Nephron progenitor cell (in vitro differentiated cells): ENCODE measurements at regions not wholly inside any gene's neighbourhood (a gene's known extent, or its start where the extent isn't known, plus 50 kb on each side); places are given as distances from the start of the nearest gene placed in this dataset.

Experiments
- DNase-seq: peaks from one replicate; pipeline ENCODE4 v3.0.0; 2021
- H3K27ac Mint-ChIP-seq: 2 replicates; pipeline ENCODE4 v1.8.0; 2021; ENCODE audit warnings: mild to moderate bottlenecking, moderate library complexity, mixed read lengths
- H3K27me3 Mint-ChIP-seq: 2 replicates; pipeline ENCODE4 v1.8.0; 2021; ENCODE audit warnings: mild to moderate bottlenecking, low read depth, mixed read lengths; ENCODE audit not compliant: poor library complexity
- H3K36me3 Mint-ChIP-seq: 2 replicates; pipeline ENCODE4 v1.8.0; 2021; ENCODE audit warnings: low read depth, mixed read lengths
- H3K4me1 Mint-ChIP-seq: 2 replicates; pipeline ENCODE4 v1.8.0; 2021; ENCODE audit warnings: mixed read lengths
- H3K4me3 Mint-ChIP-seq: 2 replicates; pipeline ENCODE4 v1.8.0; 2021; ENCODE audit warnings: mild to moderate bottlenecking, moderate library complexity, mixed read lengths
- H3K9me3 Mint-ChIP-seq: 2 replicates; pipeline ENCODE4 v1.8.0; 2021; ENCODE audit warnings: mild to moderate bottlenecking, moderate library complexity, mixed read lengths
- CTCF ChIP-seq: fragments of 200-600 bp; sonication (generic); IDR thresholded peaks from 2 replicates; pipeline ENCODE4 v1.5.0; 2021; ENCODE audit warnings: antibody characterized with exemption

DNA sequence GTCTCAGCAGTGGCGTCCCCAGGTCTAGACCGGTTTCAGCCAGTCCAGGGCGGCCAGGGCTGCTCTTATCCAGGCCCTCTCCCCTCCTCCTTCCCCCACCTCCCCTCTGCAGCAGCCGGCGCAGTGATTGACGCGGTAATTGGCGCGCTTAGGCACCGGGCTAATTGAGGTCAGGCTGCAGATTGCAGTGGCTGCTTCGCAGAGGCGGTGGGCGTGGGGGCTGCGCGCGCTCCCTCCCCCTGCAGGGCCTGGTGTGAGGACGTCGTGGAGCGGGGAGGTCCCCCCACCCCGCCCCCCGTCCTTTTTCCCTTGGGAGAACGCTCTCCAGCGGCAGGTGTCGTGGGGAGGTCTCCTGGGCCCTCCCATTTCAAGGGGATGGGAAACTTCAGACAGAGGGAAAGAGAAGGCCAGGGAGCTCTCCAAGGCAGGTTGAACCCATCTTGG lies 70.4 kb upstream of the BLCAP start:
- Mint-ChIP-seq H3K4me3 (peak overlapping the region; percentile 40), H3K9me3 (no peaks in the 10 kb centered on the region), H3K27me3 (peaks cover 32% of the 10 kb centered on the region), H3K4me1 (peaks cover 32% of the 10 kb centered on the region), H3K36me3 (no peaks in the 10 kb centered on the region), H3K27ac (no peak overlapping the region)
- DNase-seq, result peak; percentile 66
- TF ChIP-seq CTCF, result no peak

DNA sequence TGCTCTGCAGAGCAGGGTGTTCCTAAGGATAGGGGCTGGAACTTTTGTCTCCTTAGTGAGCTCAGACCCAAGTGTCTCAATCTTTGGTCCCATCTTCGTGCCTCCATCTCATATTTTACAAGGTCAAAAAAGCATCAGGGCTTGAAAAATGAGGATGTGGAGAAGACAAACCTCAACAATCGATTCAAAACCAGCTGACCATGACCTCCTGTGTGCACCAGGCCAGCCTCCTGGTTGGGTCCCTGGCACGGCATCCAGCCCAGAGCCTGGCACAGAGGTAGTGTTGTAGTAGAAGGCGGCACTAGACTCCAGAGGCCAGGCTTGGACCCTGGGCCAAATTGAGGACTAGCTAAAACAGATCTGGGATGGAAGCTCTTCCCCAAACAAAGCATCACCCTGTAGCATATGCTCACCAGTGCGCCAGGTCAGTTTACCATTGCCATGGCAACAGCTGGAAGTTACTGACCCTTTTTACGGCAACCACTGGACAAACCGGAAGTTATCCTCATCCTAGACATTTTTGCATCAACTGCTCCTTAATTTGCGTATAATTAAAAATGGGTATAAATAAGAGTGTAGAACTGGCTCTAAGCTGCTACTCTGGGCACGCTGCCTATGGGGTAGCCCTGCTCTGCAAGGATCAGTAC lies 69.3 kb upstream of the BLCAP start:
- no peaks in the 10 kb centered on the region for H3K9me3 Mint-ChIP-seq
- peaks cover 32% of the 10 kb centered on the region for H3K4me1 Mint-ChIP-seq
- DNase-seq, result peak; percentile 20
- H3K4me3 Mint-ChIP-seq, result no peak overlapping the region
- H3K27ac Mint-ChIP-seq, result peak overlapping the region; percentile 32
- H3K36me3 Mint-ChIP-seq, result no peaks in the 10 kb centered on the region
- peaks cover 39% of the 10 kb centered on the region for H3K27me3 Mint-ChIP-seq
- no peak for TF ChIP-seq CTCF

GRCh38 chr20:37596168-37596567 lies 68.5 kb upstream of the BLCAP start:
- Mint-ChIP-seq H3K27me3 (peaks cover 39% of the 10 kb centered on the region), H3K36me3 (no peaks in the 10 kb centered on the region), H3K27ac (no peak overlapping the region), H3K9me3 (no peaks in the 10 kb centered on the region), H3K4me3 (no peak overlapping the region), H3K4me1 (peaks cover 32% of the 10 kb centered on the region)
- TF ChIP-seq CTCF, result no peak
- DNase-seq, result no peak

DNA sequence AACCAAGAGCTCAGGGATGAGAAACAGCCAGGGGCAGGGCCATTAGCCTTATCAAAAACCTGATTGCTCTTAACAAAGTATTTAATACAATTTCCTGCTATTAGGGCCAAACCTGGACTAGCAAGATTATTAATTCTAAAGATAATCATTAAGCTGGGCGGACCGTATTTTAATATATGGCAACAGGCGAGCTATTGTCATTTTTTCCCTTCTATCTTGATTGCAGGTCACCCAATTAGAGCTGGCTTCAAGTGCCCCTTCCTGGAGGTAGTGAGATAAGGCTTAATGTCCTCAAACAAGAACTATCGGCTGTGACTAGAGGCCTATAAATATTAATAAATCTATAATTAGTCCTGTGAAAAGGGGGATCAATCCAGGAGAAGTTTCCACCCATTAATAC lies 66.0 kb upstream of the BLCAP start:
- no peak overlapping the region for H3K4me3 Mint-ChIP-seq
- H3K36me3 Mint-ChIP-seq, result no peaks in the 10 kb centered on the region
- H3K27me3 Mint-ChIP-seq, result peaks cover 35% of the 10 kb centered on the region
- DNase-seq, result no peak
- H3K4me1 Mint-ChIP-seq, result peaks cover 23% of the 10 kb centered on the region
- TF ChIP-seq CTCF, result no peak
- H3K27ac Mint-ChIP-seq, result no peak overlapping the region
- H3K9me3 Mint-ChIP-seq, result no peaks in the 10 kb centered on the region

DNA sequence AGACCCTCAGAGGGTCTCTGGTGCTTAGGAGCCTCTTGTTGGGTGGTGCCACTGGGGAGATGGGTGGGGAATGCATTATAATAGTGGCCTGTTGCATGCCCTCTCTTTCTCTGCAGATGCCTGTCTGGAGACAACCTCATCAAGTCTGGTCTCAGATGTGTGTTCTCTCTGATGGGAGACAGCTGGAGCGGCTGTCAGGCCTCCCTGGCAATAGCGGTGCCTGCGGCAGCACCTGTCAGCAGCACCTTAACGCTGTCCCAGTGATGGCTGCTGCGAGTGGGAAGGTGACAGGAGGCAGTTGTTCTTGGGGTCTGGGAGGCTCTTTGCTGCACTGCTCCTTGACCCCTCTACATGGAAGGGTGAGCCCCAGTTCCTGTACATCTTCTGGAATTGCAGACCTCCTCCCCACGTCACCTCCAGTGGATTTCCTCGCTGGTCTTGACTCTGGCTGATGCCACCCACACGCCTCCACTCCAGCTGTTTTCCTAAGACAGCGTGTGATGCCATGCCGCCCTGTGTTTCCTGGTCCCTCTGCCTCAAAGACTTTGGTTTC lies 63.3 kb upstream of the BLCAP start:
- Mint-ChIP-seq H3K4me3 (no peak overlapping the region), H3K9me3 (peaks cover 6% of the 10 kb centered on the region), H3K27ac (no peak overlapping the region), H3K27me3 (peaks cover 44% of the 10 kb centered on the region), H3K36me3 (no peaks in the 10 kb centered on the region), H3K4me1 (peaks cover 2% of the 10 kb centered on the region)
- DNase-seq, result no peak
- no peak for TF ChIP-seq CTCF

DNA sequence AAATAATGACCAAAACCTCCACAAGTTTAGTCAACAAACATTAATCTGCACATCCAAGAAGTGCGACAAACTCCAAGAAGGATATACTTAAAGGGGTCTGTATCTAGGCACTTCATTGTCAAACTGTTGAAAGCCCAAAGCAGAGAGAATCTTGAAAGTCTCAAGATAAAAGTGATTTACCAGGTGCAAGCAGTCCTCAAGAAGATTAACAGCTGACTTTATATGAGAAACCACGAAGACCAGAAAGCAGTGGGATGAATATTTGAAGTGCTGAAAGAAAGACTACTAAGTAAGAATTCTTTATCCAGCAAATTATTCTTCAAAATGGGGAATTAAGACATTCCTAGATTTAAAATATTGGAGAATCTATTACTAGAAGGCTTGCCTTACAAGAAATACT lies 58.4 kb upstream of the BLCAP start:
- H3K4me3 Mint-ChIP-seq, result no peak overlapping the region
- H3K36me3 Mint-ChIP-seq, result no peaks in the 10 kb centered on the region
- TF ChIP-seq CTCF, result no peak
- H3K27ac Mint-ChIP-seq, result no peak overlapping the region
- H3K27me3 Mint-ChIP-seq, result peaks cover 29% of the 10 kb centered on the region
- peaks cover 10% of the 10 kb centered on the region for H3K9me3 Mint-ChIP-seq
- peaks cover 3% of the 10 kb centered on the region for H3K4me1 Mint-ChIP-seq
- no peak for DNase-seq
